ENCODE measurements at regions not wholly inside any gene's neighbourhood (a gene's known extent, or its start where the extent isn't known, plus 50 kb on each side); places are given as distances from the start of the nearest gene placed in this dataset.

DNA sequence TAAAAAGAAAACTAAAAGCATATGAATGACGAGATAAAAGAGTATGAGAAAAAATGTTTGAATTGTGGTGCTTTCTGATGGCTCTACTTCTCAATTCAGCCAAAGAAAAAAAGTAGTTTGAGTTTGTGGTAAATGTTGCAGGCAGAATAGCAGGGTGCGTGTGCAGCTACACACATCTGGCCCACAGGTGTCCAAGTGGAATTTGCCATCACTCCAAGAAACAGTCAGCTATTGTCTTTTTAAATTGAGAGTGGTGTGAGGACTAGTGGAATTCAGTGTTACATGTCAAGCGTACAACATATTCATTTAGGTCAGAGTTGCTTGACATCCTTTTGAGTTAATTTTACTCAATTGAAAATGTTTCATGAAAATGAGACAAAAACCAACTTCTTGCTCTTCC lies 424.8 kb upstream of the MAD2L1 start:
- no peak for TF ChIP-seq EZH2 (IDR thresholded peaks at IDR 0.05; ENCODE audit: low read length)
- TF ChIP-seq, protein P1, sequence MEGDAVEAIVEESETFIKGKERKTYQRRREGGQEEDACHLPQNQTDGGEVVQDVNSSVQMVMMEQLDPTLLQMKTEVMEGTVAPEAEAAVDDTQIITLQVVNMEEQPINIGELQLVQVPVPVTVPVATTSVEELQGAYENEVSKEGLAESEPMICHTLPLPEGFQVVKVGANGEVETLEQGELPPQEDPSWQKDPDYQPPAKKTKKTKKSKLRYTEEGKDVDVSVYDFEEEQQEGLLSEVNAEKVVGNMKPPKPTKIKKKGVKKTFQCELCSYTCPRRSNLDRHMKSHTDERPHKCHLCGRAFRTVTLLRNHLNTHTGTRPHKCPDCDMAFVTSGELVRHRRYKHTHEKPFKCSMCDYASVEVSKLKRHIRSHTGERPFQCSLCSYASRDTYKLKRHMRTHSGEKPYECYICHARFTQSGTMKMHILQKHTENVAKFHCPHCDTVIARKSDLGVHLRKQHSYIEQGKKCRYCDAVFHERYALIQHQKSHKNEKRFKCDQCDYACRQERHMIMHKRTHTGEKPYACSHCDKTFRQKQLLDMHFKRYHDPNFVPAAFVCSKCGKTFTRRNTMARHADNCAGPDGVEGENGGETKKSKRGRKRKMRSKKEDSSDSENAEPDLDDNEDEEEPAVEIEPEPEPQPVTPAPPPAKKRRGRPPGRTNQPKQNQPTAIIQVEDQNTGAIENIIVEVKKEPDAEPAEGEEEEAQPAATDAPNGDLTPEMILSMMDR (optimal IDR thresholded peaks at IDR 0.05 in 1 of 3, IDR thresholded peaks at IDR 0.05 in 1 of 3, conservative IDR thresholded peaks at IDR 0.05 in 1 of 3; ENCODE audit: extremely low read depth in 1 of 3, insufficient read depth in 2 of 3, low read length in 3 of 3), result no peak
- dilution Hi-C loops (cut with MboI; ENCODE audit: extremely low pct_ligation_motif_present, low sequenced_read_pairs), result no loop called here
- Histone ChIP-seq H3K36me3 (ENCODE audit: control insufficient read depth in 2 of 2, extremely low read depth in 1 of 2, insufficient read depth in 2 of 2, low read length in 2 of 2) (no peaks in the 10 kb centered on the region), H3K27ac (ENCODE audit: control insufficient read depth, insufficient read depth, low read length) (no peak overlapping the region), H3K4me3 (ENCODE audit: control insufficient read depth in 2 of 3, extremely low read depth in 1 of 3, insufficient read depth in 2 of 3, low read depth in 1 of 3, low read length in 3 of 3) (no peak overlapping the region), H3K4me1 (ENCODE audit: control insufficient read depth, extremely low read depth, insufficient read depth, low read length) (no peaks in the 10 kb centered on the region), H3K9me1 (ENCODE audit: control insufficient read depth, extremely low read depth, insufficient read depth, low read length) (no peaks in the 10 kb centered on the region), H3K4me2 (ENCODE audit: control insufficient read depth, extremely low read depth, insufficient read depth, low read depth, low read length) (no peak overlapping the region), H3K79me2 (ENCODE audit: control insufficient read depth, insufficient read depth, low read length) (no peaks in the 10 kb centered on the region), H3K27me3 (ENCODE audit: control insufficient read depth, extremely low read depth, insufficient read depth, low read length) (no peaks in the 10 kb centered on the region), H4K20me1 (ENCODE audit: control insufficient read depth, extremely low read depth, insufficient read depth, low read length) (no peaks in the 10 kb centered on the region), H3K9me3 (ENCODE audit: control insufficient read depth, low read depth, low read length) (no peaks in the 10 kb centered on the region), H3K9ac (ENCODE audit: control insufficient read depth, extremely low read depth, insufficient read depth, low read length) (no peak overlapping the region), H2AFZ (ENCODE audit: control insufficient read depth, low read length) (no peak overlapping the region)
- FAIRE-seq (no peak), DNase-seq (ENCODE audit: low read depth, low spot score) (no peak)

DNA sequence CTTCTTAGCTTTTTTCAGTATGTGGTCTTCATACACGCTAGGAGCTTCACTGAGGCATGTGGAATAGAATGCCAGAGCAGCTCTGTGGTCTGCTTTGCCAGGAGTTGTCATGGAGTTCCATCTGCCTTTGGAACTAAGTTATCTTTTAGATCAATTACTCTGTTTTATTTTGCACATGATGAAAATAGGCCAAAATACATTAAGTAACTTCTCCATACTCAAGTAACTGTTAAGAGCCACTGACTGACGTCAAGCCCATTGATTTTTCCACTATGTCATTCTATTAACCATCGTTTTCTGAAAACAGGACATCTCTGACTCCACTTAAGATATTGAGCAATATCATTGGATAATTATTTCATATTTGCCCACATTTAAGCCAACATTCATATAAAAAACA lies 415.1 kb upstream of the MAD2L1 start:
- no peaks in the 10 kb centered on the region for H3K79me2 ChIP-seq (ENCODE audit: control insufficient read depth, insufficient read depth, low read length)
- dilution Hi-C loops (cut with MboI; ENCODE audit: extremely low pct_ligation_motif_present, low sequenced_read_pairs), result no loop called here
- no peak overlapping the region for H2AFZ ChIP-seq (ENCODE audit: control insufficient read depth, low read length)
- no peak for DNase-seq (ENCODE audit: low read depth, low spot score)
- no peak for FAIRE-seq
- no peaks in the 10 kb centered on the region for H3K9me3 ChIP-seq (ENCODE audit: control insufficient read depth, low read depth, low read length)
- no peaks in the 10 kb centered on the region for H4K20me1 ChIP-seq (ENCODE audit: control insufficient read depth, extremely low read depth, insufficient read depth, low read length)
- TF ChIP-seq, protein P1 (optimal IDR thresholded peaks at IDR 0.05 in 1 of 3, IDR thresholded peaks at IDR 0.05 in 1 of 3, conservative IDR thresholded peaks at IDR 0.05 in 1 of 3; ENCODE audit: extremely low read depth in 1 of 3, insufficient read depth in 2 of 3, low read length in 3 of 3), result no peak
- TF ChIP-seq EZH2 (IDR thresholded peaks at IDR 0.05; ENCODE audit: low read length), result no peak
- no peak overlapping the region for H3K27ac ChIP-seq (ENCODE audit: control insufficient read depth, insufficient read depth, low read length)
- no peaks in the 10 kb centered on the region for H3K9me1 ChIP-seq (ENCODE audit: control insufficient read depth, extremely low read depth, insufficient read depth, low read length)
- no peaks in the 10 kb centered on the region for H3K4me1 ChIP-seq (ENCODE audit: control insufficient read depth, extremely low read depth, insufficient read depth, low read length)
- H3K4me2 ChIP-seq (ENCODE audit: control insufficient read depth, extremely low read depth, insufficient read depth, low read depth, low read length), result no peak overlapping the region
- no peak overlapping the region for H3K4me3 ChIP-seq (ENCODE audit: control insufficient read depth in 2 of 3, extremely low read depth in 1 of 3, insufficient read depth in 2 of 3, low read depth in 1 of 3, low read length in 3 of 3)
- H3K27me3 ChIP-seq (ENCODE audit: control insufficient read depth, extremely low read depth, insufficient read depth, low read length), result no peaks in the 10 kb centered on the region
- no peak overlapping the region for H3K9ac ChIP-seq (ENCODE audit: control insufficient read depth, extremely low read depth, insufficient read depth, low read length)
- H3K36me3 ChIP-seq (ENCODE audit: control insufficient read depth in 2 of 2, extremely low read depth in 1 of 2, insufficient read depth in 2 of 2, low read length in 2 of 2), result no peaks in the 10 kb centered on the region
